ENCODE measurements at regions not wholly inside any gene's neighbourhood (a gene's known extent, or its start where the extent isn't known, plus 50 kb on each side); places are given as distances from the start of the nearest gene placed in this dataset.
"Not testable (repeated sequence)": the region's sequence is repeated elsewhere in the genome, so short reads cannot be mapped to it uniquely, and the experiment has no call there.

GRCh38 chr12:89156340-89156739 lies 196.0 kb downstream of the DUSP6 start:
- DNase-seq (ENCODE audit: low read depth in 2 of 2): no peak

- DNase-seq (ENCODE audit: low read depth in 2 of 2): no peak
These were observed 196.5 kb downstream of the DUSP6 start for GRCh38 chr12:89155826-89156225.

GRCh38 chr12:89154743-89155499 lies 197.4 kb downstream of the DUSP6 start:
- DNase-seq (ENCODE audit: low read depth in 2 of 2): no peak

GRCh38 chr12:89153341-89153740 lies 199.0 kb downstream of the DUSP6 start:
- no peak for DNase-seq (ENCODE audit: low read depth in 2 of 2)

GRCh38 chr12:89151536-89151935 lies 200.8 kb downstream of the DUSP6 start:
- no peak for DNase-seq (ENCODE audit: low read depth in 2 of 2)

GRCh38 chr12:89150789-89151188 lies 201.5 kb downstream of the DUSP6 start:
- not testable (repeated sequence) for DNase-seq (ENCODE audit: low read depth in 2 of 2)

- DNase-seq (ENCODE audit: low read depth in 2 of 2): no peak
These were observed 211.6 kb downstream of the DUSP6 start for GRCh38 chr12:89140602-89141238.

- no peak for DNase-seq (ENCODE audit: low read depth in 2 of 2)
These were observed 212.2 kb downstream of the DUSP6 start for GRCh38 chr12:89140141-89140540.

GRCh38 chr12:89139390-89139789 lies 212.9 kb downstream of the DUSP6 start:
- no peak for DNase-seq (ENCODE audit: low read depth in 2 of 2)

GRCh38 chr12:89138048-89138852 lies 214.1 kb downstream of the DUSP6 start:
- DNase-seq (ENCODE audit: low read depth in 2 of 2): no peak

GRCh38 chr12:89135976-89136634 lies 216.2 kb downstream of the DUSP6 start:
- no peak for DNase-seq (ENCODE audit: low read depth in 2 of 2)

GRCh38 chr12:89134213-89134770 lies 218.0 kb downstream of the DUSP6 start:
- DNase-seq (ENCODE audit: low read depth in 2 of 2): no peak

GRCh38 chr12:89129167-89129870 lies 223.0 kb downstream of the DUSP6 start:
- no peak for DNase-seq (ENCODE audit: low read depth in 2 of 2)

- DNase-seq (ENCODE audit: low read depth in 2 of 2): no peak
These were observed 225.6 kb downstream of the DUSP6 start for GRCh38 chr12:89126712-89127111.

GRCh38 chr12:89122852-89123251 lies 229.4 kb downstream of the DUSP6 start:
- DNase-seq (ENCODE audit: low read depth in 2 of 2): no peak

- no peak for DNase-seq (ENCODE audit: low read depth in 2 of 2)
These were observed 234.8 kb downstream of the DUSP6 start for GRCh38 chr12:89117448-89118034.

GRCh38 chr12:89111964-89112363 lies 240.3 kb downstream of the DUSP6 start:
- no peak for DNase-seq (ENCODE audit: low read depth in 2 of 2)

- no peak for DNase-seq (ENCODE audit: low read depth in 2 of 2)
These were observed 244.0 kb downstream of the DUSP6 start for GRCh38 chr12:89108265-89108664.

GRCh38 chr12:89106950-89107349 lies 245.4 kb downstream of the DUSP6 start:
- DNase-seq (ENCODE audit: low read depth in 2 of 2): no peak

- no peak for DNase-seq (ENCODE audit: low read depth in 2 of 2)
These were observed 247.1 kb downstream of the DUSP6 start for GRCh38 chr12:89105243-89105642.

- DNase-seq (ENCODE audit: low read depth in 2 of 2): no peak
These were observed 248.5 kb downstream of the DUSP6 start for GRCh38 chr12:89103831-89104230.
